HG02623 (cell line): ENCODE measurements at regions not wholly inside any gene's neighbourhood (a gene's known extent, or its start where the extent isn't known, plus 50 kb on each side); places are given as distances from the start of the nearest gene placed in this dataset.
"Not testable (repeated sequence)": the region's sequence is repeated elsewhere in the genome, so short reads cannot be mapped to it uniquely, and the experiment has no call there.

Experiments used
- ATAC-seq: cut with Tn5 transposase; IDR thresholded peaks from one replicate; pipeline ENCODE4 v1.9.1; 2021; ENCODE audit warnings: moderate library complexity; ENCODE audit not compliant: unreplicated experiment

DNA sequence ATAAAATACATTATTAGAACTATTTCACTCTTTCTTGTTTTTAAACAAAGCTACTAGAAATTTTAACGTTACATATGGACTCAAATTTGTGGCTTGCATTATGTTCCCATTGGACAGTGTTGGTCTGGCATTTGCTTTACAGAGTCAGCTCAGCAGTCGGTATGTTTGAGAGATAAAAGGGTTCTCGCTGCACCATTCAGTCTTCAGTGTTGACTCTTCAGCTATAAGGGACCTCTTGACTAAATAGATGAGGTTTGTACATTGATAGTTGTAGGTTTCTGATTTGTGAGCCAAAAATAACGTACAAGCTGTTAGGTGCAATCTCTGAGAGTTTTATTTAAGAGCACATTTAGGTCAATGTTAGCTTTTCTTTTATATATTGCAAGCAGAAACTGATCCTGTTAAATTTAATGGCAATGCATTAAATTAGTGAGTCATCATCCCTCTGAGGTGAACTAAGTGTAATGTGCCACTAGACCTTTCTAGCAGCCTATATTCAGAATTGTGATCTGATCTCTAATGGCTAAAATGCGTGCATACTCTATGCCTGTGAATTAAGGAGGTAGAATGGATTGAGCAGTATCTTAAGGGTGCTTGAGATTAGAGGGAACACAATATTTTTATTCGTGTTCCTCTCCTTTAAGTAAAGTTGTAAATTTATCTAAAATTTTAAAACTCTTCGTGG lies 485.6 kb upstream of the SYNCRIP start:
- ATAC-seq = no peak

DNA sequence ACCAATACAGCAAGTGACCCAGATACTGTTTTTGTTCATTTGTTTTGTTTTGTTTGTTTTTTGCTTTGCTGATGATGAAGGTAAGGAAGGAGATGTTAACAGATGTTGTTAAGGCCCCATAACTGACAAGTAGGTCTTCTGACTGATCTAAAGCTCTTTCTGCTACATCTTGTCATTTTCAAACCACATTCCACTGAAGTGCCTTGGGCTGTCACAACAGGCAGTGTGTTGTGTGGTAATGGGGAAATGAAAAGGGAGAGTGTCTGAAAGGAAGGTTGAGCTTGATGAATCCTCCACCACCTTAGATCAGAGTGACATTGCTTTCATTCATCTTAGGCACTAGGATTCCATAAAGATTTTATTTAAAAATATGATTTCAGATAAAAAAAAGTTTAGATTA lies 479.4 kb upstream of the SYNCRIP start:
- no peak for ATAC-seq

DNA sequence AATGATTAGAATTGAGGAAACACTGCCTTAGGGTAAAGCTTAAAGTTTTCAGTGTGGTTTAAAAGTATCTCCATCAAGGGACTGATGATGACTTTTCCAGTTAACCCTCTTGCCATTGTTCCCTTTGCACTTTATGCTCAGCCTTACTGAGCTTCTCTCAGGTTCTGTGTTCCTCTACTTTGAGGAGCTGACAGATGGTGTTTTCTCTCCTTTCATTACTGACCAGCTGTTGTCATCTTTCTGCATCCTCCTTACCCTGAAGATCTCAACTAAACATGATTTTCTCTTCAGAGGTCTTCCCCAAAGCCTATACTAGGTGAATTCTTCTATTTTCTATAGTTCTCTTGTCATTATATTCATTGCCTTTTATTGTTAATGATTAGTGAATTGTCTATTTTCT lies 475.6 kb upstream of the SYNCRIP start:
- ATAC-seq = no peak

DNA sequence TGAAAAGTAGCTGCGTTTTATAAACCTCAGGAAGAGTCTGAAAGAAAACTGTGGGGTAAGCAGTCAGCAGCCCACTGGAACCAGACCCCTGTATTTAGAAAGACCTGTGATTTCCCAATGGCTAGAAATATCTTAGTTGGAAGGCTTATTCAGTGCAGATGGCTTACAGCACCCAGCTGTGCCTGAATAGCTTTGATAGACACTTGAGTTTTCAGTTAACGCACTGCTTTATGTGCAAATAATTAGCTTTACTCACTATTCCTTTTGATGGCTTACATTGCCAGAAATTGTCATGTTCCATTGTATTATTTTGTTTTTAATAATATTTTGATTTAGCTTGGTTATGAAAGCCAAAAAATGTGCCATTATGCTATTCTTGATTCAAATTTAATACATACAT lies 465.3 kb upstream of the SYNCRIP start:
- ATAC-seq = no peak

DNA sequence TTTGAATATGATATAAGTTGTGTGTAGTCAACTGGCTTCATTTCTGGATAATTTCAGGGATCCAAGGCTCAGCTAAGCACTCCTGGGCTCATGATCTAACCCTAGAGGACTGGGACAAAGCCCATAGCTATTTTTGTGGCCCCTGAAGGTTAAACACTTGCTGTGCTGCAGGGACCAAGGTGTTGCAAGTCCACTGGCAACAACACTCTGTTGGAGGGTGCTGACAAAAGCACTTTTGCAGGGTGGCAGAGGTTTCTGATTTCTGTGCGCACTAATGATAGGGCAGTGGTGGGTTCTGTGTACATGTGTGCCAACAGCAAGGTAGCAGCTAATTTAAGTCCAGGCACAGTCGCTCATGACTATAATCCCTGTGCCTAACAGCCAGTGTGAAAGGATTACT lies 445.3 kb upstream of the SYNCRIP start:
- ATAC-seq = no peak

DNA sequence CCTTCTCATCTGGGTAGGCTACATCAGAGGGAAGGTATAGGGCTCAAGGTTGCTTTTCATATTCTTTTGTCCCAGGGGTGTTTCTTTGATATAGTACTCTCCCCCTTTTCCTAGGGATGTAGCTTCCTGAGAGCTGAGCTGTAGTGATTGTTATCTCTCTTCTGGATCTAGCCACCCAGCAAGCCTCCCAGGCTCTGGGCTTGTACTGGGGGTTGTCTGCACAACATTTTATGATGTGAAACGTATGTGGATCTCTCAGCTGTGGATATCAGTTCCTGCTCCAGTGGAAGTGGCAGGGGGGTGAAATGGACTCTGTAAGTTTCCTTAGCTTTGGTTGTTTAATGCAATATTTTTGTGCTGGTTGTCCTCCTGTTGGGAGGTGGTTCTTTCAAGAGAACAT lies 437.3 kb upstream of the SYNCRIP start:
- no peak for ATAC-seq

DNA sequence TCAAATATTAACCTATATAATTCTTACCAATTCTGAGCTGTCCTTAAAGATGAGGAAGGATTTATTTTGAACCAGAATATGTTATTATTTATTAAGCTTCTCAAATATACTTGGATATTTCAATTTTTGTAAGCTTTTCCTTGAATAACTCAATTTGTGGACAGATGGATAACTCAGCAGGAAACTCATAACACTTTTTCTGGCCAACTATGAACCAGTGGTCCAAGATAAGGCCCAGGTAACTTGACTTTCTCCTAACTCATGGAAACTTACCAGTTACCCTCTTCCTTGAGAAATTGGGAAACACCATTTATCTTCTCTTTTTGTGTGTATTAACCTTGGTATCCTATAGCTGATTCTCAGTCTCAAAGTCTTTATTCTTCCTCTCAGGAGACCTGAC lies 427.5 kb upstream of the SYNCRIP start:
- ATAC-seq = no peak

DNA sequence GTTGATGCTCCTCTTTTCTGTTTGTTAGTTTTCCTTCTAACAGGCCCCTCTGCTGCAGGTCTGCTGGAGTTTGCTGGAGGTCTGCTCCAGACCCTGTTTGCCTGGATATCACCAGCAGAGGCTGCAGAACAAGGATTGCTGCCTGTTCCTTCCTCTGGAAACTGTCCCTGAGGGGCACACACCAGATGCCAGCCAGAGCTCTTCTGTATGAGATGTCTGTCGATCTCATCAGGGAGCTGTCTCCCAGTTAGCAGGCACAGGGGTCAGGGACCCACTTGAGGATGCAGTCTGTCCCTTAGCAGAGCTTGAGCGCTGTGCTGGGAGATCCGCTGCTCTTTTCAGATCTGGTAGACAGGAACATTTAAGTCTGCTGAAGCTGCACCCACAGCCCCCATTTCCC lies 422.3 kb upstream of the SYNCRIP start:
- ATAC-seq = not testable (repeated sequence)

DNA sequence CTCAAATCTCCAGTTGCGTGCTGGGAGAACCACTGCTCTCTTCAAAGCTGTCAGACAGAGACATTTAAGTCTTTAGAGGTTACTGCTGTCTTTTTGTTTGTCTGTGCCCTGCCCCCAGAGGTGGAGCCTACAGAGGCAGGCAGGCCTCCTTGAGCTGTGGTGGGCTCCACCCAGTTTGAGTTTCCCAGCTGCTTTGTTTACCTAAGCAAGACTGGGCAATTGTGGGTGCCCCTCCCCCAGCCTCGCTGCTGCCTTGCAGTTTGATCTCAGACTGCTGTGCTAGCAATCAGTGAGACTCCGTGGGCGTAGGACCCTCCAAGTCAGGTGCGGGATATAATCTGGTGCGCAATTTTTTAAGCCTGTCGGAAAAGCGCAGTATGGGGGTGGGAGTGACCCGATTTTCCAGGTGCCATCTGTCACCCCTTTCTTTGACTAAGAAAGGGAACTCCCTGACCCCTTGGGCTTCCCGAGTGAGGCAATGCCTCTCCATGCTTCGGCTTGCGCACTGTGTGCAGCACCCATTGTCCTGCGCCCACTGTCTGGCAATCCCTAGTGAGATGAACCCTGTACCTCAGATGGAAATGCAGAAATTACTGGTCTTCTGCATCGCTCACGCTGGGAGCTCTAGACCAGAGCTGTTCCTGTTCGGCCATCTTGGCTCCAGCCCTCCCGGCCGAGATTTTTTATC lies 414.8 kb upstream of the SYNCRIP start:
- not testable (repeated sequence) for ATAC-seq

DNA sequence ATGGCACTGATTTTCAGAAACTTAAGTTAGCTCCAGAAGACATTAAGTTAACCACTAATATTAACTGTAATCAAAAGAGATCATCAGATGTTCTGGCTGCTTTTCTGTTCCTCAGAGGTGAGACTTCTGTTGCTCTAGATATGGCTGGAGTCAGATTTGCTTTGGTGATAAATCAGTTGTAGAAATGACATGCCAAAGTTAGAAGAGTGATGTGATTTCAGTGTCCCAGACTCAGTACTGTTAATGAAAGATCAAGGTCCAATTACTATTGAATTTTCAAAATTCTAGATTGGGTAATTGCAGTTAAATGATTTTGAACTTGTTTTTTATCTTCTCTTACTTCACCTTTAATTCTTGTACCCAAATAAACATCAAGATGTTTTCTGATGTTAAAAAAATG lies 402.4 kb upstream of the SYNCRIP start:
- ATAC-seq = no peak

DNA sequence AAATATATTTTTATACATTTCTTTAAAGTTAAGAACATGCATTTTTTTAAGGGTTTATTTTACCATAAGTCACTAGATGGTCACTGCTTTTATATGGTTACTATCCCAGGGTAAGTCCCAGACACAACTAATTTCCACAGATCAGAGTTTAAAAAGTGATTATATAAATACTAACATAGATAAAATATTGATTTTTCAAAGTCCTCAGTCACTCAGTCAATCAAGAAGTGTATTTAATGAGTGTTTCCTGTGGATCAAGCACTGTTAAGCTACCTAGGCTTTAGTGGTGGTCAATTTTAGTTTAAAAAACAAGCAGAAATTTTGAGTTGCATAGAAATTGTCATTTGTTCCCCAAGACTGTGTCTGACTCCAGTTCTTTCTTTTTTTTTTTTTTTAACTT lies 399.5 kb upstream of the SYNCRIP start:
- ATAC-seq = no peak

DNA sequence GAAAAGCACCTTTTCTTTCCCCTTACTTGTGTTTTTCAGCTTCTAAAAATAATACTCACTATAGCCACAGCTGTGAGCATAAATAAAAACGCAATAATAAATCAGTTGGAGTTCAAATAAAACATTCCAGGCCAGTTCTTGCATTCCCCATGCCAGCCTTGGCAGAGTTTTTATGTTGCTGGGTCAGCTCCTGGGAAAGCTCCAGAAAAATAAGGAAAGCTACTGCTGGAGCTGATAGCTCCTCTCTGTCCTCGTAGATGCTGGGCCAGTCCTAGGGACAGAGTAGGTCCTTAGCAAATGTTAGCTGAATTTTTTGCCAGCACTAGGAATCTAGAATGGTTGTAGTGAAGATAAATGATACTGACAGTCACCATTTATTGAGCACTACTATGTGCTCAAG lies 389.0 kb upstream of the SYNCRIP start:
- no peak for ATAC-seq

DNA sequence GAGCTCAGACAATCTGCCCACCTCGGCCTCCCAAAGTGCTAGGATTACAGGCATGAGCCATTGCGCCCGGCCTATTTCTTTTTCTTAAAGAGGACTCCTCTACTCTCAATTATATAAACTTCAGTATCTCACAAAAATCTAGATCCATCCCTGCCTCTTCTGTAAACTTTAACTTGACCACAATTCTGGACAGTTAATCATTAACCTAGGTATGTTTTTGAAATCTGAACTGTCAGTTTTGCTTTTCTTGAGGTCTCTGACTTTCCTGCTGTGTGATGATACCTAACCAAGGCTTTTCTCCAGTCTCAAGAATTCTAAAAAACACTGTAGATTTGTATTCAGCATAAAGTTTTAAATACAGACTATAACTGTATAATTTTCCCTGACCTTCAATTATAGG lies 388.2 kb upstream of the SYNCRIP start:
- no peak for ATAC-seq

DNA sequence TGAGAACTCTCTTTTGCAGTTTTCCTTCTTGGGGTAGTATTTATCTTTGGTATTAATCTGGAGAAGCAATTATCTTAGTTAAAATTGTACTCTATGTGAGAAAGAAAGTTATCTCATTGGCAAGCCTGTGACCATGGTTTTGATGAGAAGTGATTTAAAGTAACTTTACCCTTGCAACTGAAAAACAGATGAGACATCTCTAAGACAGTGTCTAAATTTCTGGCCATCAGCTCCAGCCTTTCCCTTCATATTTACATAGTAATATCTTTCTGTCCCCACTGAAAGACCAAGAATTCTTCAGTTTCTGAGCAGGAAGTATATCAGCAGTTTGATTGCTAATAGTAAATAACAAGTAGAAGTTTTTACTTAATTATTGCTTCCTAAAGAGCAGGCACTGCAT lies 386.1 kb upstream of the SYNCRIP start:
- no peak for ATAC-seq

DNA sequence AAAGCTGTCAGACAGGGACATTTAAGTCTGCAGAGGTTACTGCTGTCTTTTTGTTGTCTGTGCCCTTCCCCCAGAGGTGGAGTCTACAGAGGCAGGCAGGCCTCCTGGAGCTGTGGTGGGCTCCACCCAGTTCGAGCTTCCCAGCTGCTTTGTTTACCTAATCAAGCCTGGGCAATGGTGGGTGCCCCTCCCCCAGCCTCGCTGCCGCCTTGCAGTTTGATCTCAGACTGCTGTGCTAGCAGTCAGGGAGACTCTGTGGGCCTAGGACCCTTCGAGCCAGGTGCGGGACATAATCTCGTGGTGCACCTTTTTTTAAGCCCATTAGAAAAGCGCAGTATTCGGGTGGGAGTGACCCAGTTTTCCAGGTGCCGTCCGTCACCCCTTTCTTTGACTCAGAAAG lies 384.2 kb upstream of the SYNCRIP start:
- ATAC-seq = not testable (repeated sequence)

DNA sequence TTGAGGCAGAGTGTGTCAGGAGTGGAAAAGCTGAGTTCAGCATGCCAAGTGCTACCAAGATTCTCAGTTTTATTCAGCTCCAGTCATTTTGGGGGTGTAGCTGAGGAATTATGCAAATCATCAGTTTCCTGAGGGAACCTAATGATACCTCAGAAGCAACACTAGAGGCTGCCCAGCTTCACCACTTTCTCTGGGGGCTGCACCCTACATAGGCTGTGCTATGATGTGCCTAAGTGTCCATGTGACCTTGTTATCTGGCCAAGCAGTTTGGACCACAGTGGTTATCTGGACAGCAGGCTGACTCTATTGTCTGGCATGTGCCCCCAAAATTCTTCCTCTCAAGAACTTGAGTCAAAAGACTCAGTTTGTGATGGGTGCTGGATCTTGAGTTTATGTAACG lies 374.6 kb upstream of the SYNCRIP start:
- ATAC-seq = peak; percentile 68

DNA sequence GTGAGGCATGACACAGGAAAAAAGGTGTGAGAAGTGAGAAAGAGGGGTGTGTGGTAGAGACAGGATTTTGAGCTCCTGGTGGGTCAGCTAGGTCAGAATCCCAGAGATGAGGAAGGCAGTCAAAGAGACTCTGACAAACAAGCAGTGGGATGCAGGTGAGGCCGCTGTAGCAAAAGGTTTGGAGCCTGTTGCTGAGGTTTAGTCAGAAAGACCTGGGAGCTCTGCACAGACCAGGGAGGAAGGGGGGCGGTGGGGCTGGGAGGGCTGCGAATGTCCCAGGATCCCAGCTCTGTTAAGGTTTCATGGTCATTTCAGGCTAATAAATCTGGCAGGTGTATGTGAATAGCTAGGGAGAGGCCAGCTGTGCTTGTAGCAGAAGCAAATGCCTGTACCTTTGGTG lies 373.9 kb upstream of the SYNCRIP start:
- ATAC-seq = no peak

DNA sequence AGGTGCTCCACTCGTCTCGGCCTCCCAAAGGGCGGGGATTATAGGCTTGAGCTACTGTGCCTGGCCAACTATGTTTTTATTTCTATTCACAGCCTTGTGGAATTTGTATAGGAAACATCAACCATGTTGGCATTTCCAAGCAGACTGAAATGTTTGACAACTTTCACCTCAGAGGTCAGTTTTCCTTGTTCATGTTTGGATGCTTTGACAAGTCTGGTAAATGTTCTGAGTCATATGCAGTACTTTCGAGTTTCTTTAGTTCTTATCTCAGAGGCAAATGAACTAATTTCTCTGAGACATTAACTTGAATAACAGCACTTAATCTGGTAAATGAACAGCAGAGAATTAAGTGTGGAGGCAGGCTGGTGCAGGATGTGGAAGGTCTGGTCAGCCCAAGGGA lies 373.4 kb upstream of the SYNCRIP start:
- no peak for ATAC-seq

DNA sequence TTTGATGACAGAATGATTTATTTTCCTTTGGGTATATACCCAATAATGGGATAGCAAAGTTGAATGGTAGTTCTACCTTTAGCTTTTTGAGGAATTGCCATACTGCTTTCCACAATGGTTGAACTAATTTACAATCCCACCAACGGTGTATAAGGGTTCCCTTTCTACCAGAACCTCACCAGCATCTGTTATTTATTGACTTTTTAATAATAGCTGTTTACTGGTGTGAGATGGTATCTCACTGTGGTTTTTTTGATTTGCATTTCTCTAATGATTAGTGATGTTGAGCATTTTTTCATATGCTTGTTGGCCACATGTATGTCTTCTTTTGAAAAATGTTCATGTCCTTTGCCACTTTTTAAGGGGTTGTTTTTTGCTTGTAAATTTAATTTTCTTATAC lies 370.3 kb upstream of the SYNCRIP start:
- peak; percentile 33 for ATAC-seq

DNA sequence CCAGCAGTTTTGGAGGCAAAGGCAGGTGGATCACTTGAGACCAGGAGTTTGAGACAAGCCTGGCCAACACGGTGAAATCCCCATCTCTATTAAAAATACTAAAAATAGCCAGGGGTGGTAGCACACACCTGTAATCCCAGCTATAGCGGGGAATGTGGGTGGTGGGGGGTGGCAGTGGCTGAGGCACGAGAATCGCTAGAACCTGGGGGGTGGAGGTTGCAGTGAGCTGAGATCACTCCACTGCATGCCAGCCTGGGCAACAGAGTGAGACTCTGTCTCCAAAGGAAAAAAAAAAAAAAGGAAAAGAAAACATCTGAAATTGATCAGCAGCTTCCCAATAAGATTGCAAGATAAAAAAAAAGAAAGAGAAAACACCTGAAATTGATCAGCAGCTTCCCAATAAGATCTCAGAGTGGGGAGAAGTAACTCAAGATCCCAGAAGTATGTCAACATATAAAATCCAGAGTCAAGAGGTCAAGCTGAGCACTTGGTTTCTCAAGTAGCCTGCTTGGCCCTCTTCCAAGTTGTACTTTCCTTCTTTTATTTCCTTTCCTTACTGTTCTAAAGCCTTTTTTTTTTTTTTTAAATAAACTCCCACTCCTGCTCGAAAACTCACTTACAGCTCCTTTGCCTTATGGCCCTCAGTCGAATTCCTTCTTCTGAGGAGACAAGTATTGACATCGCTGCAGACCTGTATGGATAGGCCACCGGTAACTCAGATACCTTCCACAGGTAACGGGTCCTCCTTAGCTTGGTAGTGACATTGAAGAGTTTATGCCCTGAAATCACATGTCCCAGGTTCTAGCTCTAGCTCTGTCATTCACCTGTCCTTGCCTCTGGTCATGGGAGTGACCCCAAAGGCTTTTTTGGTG lies 368.5 kb upstream of the SYNCRIP start:
- ATAC-seq = no peak

DNA sequence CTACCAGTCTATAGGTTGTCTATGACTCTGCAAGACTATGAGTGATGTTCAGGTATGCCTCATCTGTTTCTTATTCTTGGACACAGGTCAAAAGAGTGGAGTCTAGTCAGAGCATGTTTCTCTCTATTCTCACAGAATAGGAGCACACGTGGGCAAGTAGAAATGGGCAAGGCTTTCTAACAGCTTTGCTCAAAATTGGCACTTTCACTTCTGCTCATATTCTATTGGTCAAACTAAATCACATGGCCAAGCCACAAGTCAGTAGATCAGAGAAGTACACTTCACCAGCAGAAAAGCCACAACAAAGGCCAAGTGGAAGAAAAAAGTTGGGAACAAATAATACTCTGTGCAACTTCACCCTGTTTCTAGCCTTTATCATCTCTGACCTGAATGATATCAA lies 354.5 kb upstream of the SYNCRIP start:
- ATAC-seq = no peak

DNA sequence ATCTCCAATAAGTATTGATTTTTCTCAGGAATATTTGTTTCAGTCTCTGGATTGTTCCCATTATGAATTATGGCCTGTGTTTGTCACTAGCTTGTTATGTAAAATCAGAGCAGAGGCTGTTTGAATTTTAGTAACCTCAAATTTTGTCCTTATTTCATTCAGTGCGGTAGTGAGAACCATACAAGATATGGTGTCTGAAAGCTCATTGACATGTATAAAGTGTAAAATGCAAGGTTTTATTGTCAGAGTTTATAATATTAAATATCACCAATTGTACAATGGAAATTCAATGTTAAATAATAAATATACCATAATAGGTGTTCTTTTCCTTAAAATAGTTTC lies 353.3 kb upstream of the SYNCRIP start:
- ATAC-seq = no peak
